ENCODE measurements at regions not wholly inside any gene's neighbourhood (a gene's known extent, or its start where the extent isn't known, plus 50 kb on each side); places are given as distances from the start of the nearest gene placed in this dataset.

- no peak for TF ChIP-seq CTCF (IDR thresholded peaks at IDR 0.05; ENCODE audit: control extremely low read depth, extremely low read depth, low read depth, missing control alignments)
- CTCF ChIA-PET = no interaction called here
- no peak for DNase-seq (ENCODE audit: extremely low spot score)
- POLR2A ChIA-PET = no interaction called here
Observed at GRCh38 chr3:29090912-29091597, 189.8 kb upstream of the RBMS3 start.

GRCh38 chr3:29091599-29092189 is 189.2 kb upstream of the RBMS3 start:
- TF ChIP-seq CTCF (IDR thresholded peaks at IDR 0.05; ENCODE audit: control extremely low read depth, extremely low read depth, low read depth, missing control alignments) = no peak
- ChIA-PET POLR2A (no interaction called here), CTCF (no interaction called here)
- no peak for DNase-seq (ENCODE audit: extremely low spot score)

DNA sequence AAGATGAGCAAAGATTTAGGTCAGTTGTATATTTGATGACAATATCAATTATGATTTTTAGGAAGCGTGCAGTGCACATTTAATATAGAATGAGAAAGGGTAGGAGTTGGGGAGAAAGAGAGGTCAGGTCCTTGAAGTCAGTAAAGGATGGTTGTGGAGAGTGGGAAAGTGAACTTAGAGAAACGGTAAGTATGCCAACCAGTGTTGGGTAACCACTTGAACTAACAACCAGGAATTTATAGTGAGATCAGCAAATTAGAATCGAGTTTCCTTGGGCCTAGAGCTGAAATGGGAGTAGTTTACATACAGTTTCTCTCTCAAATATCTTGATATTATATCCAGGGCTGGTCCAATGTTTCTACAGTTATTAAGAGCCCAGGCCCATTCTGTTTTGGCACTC is 188.5 kb upstream of the RBMS3 start:
- no peak for DNase-seq (ENCODE audit: extremely low spot score)
- POLR2A ChIA-PET = no interaction called here
- CTCF ChIA-PET = no interaction called here
- TF ChIP-seq CTCF (IDR thresholded peaks at IDR 0.05; ENCODE audit: control extremely low read depth, extremely low read depth, low read depth, missing control alignments) = no peak

GRCh38 chr3:29099296-29099695 is 181.6 kb upstream of the RBMS3 start:
- ChIA-PET CTCF (interaction anchor here (2.5 kb wide), 1 partner anchor 10 kb away, joined by 8 read pairs; no protein-coding TSS in a partner anchor), POLR2A (no interaction called here)
- DNase-seq (ENCODE audit: extremely low spot score) = no peak

DNA sequence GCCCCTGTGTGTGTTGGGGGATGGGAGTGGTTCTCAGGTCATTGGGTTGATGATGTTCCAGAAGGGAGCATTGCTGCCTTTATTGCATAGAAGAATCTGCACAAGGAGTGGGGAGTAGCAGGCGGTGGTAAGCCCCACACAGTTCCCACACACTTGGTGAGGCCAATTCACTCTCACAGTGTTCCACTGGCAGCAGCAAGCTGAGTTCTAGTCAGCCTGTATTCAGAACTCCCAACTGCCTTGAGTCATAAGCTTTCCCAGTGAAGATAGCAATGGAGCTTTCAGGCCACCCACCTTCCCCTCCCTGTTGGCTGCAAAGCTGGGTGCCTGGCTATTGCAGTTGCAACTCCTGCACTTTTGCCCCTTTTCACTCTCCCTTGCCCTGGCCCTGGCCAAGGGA is 181.1 kb upstream of the RBMS3 start:
- ChIA-PET CTCF (interaction anchor here (2.5 kb wide), 1 partner anchor 11 kb away, joined by 8 read pairs; no protein-coding TSS in a partner anchor), POLR2A (no interaction called here)
- no peak for TF ChIP-seq CTCF (IDR thresholded peaks at IDR 0.05; ENCODE audit: control extremely low read depth, extremely low read depth, low read depth, missing control alignments)
- no peak for DNase-seq (ENCODE audit: extremely low spot score)

More at GRCh38 chr3:29099296-29099695, 181.6 kb upstream of the RBMS3 start:
- TF ChIP-seq CTCF (IDR thresholded peaks at IDR 0.05; ENCODE audit: control extremely low read depth, extremely low read depth, low read depth, missing control alignments) = no peak

DNA sequence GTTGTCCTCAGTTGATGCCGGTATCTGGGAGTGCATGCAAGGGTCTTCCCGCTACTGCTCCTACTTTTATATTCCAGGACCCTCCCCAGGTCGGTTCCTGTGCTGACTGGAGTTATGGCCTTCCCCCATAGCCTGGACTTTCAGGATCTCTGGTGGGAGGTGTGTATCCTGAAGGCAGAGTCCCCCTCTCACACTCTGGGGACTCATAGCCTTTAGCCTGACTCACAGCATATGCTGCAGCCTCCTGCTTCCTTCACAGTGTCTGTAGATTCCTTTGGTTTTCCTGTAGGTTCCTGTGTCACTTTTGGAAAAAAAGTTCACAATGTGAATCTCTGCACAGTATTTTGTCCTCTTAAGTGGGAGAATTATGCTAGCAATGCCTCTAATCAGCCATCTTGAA is 180.6 kb upstream of the RBMS3 start:
- POLR2A ChIA-PET = no interaction called here
- CTCF ChIA-PET = interaction anchor here (2.5 kb wide), 1 partner anchor 11 kb away, joined by 8 read pairs; no protein-coding TSS in a partner anchor

More for the DNA sequence above, 180.6 kb upstream of the RBMS3 start:
- no peak for TF ChIP-seq CTCF (IDR thresholded peaks at IDR 0.05; ENCODE audit: control extremely low read depth, extremely low read depth, low read depth, missing control alignments)
- no peak for DNase-seq (ENCODE audit: extremely low spot score)
